ENCODE measurements at regions not wholly inside any gene's neighbourhood (a gene's known extent, or its start where the extent isn't known, plus 50 kb on each side); places are given as distances from the start of the nearest gene placed in this dataset.
"Not testable (repeated sequence)": the region's sequence is repeated elsewhere in the genome, so short reads cannot be mapped to it uniquely, and the experiment has no call there.

DNA sequence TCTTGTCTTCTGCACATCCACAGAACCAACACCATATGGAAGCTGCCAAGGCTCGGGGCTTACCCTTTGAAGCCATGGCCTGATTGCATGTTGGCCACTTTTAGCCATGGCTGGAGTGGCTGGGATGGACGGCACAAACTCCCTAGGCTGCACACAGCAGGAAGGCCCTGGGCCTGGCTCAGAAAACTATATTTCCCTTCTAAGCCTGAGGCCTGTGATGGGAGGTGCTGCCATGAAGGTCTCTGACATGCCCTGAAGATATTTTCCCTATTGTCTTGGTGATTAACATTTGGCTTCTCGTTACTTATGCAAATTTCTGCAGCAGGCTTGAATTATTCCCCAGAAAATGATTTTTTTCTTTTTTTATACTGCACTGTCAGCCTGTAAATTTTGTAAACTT is 387.0 kb upstream of the KCND2 start:
- H3K27ac ChIP-seq (ENCODE audit: low read length) = no peak overlapping the region
- H3K4me1 ChIP-seq (ENCODE audit: control insufficient read depth, insufficient read depth, low read length) = no peaks in the 10 kb centered on the region
- no peaks in the 10 kb centered on the region for H3K9me3 ChIP-seq (ENCODE audit: control insufficient read depth, low read depth, low read length)
- 71% methylated on average over 1 of the region's 3 CpGs for WGBS (ENCODE audit: insufficient coverage, low lambda C conversion rate)
- no peaks in the 10 kb centered on the region for H3K27me3 ChIP-seq (ENCODE audit: control insufficient read depth, insufficient read depth, low read length)
- no peak for DNase-seq
- H3K36me3 ChIP-seq (ENCODE audit: control insufficient read depth, insufficient read depth, low read length) = no peaks in the 10 kb centered on the region
- no peak overlapping the region for H3K4me3 ChIP-seq (ENCODE audit: low read length)

- not testable (repeated sequence) for DNase-seq; H3K36me3 ChIP-seq (ENCODE audit: control insufficient read depth, insufficient read depth, low read length); H3K9me3 ChIP-seq (ENCODE audit: control insufficient read depth, low read depth, low read length); H3K4me3 ChIP-seq (ENCODE audit: low read length); H3K27me3 ChIP-seq (ENCODE audit: control insufficient read depth, insufficient read depth, low read length); H3K27ac ChIP-seq (ENCODE audit: low read length); H3K4me1 ChIP-seq (ENCODE audit: control insufficient read depth, insufficient read depth, low read length)
- WGBS (ENCODE audit: insufficient coverage, low lambda C conversion rate) = 83% methylated on average over 1 of the region's 3 CpGs
Observed at GRCh38 chr7:119886525-119886924, 386.4 kb upstream of the KCND2 start.

DNA sequence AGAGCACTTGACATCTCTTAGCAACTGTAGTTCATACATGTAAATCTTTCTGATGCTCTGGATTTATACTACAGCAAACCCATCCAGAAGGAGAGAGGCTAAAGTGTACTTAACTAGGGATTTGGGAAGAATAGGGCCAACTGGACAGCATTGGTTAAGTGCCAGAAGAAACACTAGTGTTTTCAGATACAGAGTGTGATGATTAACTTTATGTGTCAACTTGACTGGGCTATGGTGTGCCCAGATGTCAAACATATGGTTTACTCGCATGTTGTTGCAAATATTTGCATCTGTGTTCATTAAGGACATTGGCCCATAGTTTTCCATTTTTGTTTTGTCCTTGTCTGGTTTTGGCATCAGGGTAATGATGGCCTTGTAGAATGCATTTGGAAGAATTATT is 384.7 kb upstream of the KCND2 start:
- H3K27me3 ChIP-seq (ENCODE audit: control insufficient read depth, insufficient read depth, low read length) = no peaks in the 10 kb centered on the region
- WGBS (ENCODE audit: insufficient coverage, low lambda C conversion rate) = 100% methylated on average over 1 of the region's 1 CpG
- H3K9me3 ChIP-seq (ENCODE audit: control insufficient read depth, low read depth, low read length) = no peaks in the 10 kb centered on the region
- DNase-seq = no peak
- H3K4me1 ChIP-seq (ENCODE audit: control insufficient read depth, insufficient read depth, low read length) = no peaks in the 10 kb centered on the region
- no peak overlapping the region for H3K4me3 ChIP-seq (ENCODE audit: low read length)
- H3K27ac ChIP-seq (ENCODE audit: low read length) = no peak overlapping the region
- no peaks in the 10 kb centered on the region for H3K36me3 ChIP-seq (ENCODE audit: control insufficient read depth, insufficient read depth, low read length)

GRCh38 chr7:119890631-119891030 is 382.3 kb upstream of the KCND2 start:
- H3K4me3 ChIP-seq (ENCODE audit: low read length) = no peak overlapping the region
- no peaks in the 10 kb centered on the region for H3K9me3 ChIP-seq (ENCODE audit: control insufficient read depth, low read depth, low read length)
- WGBS (ENCODE audit: insufficient coverage, low lambda C conversion rate) = 98% methylated on average over 7 of the region's 12 CpGs
- no peaks in the 10 kb centered on the region for H3K27me3 ChIP-seq (ENCODE audit: control insufficient read depth, insufficient read depth, low read length)
- no peaks in the 10 kb centered on the region for H3K4me1 ChIP-seq (ENCODE audit: control insufficient read depth, insufficient read depth, low read length)
- H3K36me3 ChIP-seq (ENCODE audit: control insufficient read depth, insufficient read depth, low read length) = no peaks in the 10 kb centered on the region
- H3K27ac ChIP-seq (ENCODE audit: low read length) = no peak overlapping the region
- DNase-seq = no peak

GRCh38 chr7:119895320-119895719 is 377.7 kb upstream of the KCND2 start:
- H3K36me3 ChIP-seq (ENCODE audit: control insufficient read depth, insufficient read depth, low read length) = no peaks in the 10 kb centered on the region
- WGBS (ENCODE audit: insufficient coverage, low lambda C conversion rate) = no CpG with 5 or more reads among the region's 1 CpG

GRCh38 chr7:119896386-119896785 is 376.6 kb upstream of the KCND2 start:
- no peak for DNase-seq
- Histone ChIP-seq H3K36me3 (ENCODE audit: control insufficient read depth, insufficient read depth, low read length) (no peaks in the 10 kb centered on the region), H3K4me1 (ENCODE audit: control insufficient read depth, insufficient read depth, low read length) (no peaks in the 10 kb centered on the region), H3K4me3 (ENCODE audit: low read length) (no peak overlapping the region), H3K27me3 (ENCODE audit: control insufficient read depth, insufficient read depth, low read length) (no peaks in the 10 kb centered on the region), H3K27ac (ENCODE audit: low read length) (no peak overlapping the region), H3K9me3 (ENCODE audit: control insufficient read depth, low read depth, low read length) (no peaks in the 10 kb centered on the region)

More at GRCh38 chr7:119895320-119895719, 377.7 kb upstream of the KCND2 start:
- H3K4me1 ChIP-seq (ENCODE audit: control insufficient read depth, insufficient read depth, low read length) = no peaks in the 10 kb centered on the region
- DNase-seq = no peak
- no peaks in the 10 kb centered on the region for H3K27me3 ChIP-seq (ENCODE audit: control insufficient read depth, insufficient read depth, low read length)
- no peak overlapping the region for H3K27ac ChIP-seq (ENCODE audit: low read length)
- H3K9me3 ChIP-seq (ENCODE audit: control insufficient read depth, low read depth, low read length) = no peaks in the 10 kb centered on the region
- no peak overlapping the region for H3K4me3 ChIP-seq (ENCODE audit: low read length)

DNA sequence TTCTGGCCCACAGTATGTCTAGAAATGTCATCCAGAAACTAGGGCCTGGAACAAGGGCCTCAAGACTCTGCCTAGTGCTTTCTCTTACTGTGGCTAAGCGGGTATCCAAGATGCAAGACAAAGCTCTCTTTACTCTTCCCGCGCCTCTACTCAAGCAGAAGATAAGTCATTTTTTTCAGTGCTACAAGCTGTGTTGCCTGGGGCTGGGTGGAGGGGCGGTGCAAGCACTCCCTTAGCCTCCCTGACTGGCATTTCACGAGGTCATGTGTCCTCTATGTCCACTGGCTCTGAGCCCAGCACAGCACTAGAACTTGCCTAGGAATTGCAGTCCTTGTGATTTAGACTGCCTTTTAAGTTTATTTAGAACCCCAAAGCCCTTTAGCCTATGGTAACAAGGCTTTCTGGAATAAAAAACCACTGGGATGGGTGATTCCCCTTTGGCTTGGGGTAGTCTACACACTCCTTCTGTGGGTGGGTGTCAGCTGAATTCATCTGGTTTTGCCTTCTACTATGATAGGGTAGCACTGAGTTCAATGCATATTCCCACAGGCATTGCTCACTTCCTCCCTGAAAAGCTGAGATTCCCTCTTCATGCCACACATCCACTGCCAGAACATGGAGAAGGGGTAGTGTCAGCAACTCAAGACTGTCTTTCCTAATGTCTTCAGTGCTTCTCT is 371.8 kb upstream of the KCND2 start:
- no peak for DNase-seq
- Histone ChIP-seq H3K4me1 (ENCODE audit: control insufficient read depth, insufficient read depth, low read length) (no peaks in the 10 kb centered on the region), H3K36me3 (ENCODE audit: control insufficient read depth, insufficient read depth, low read length) (no peaks in the 10 kb centered on the region), H3K27me3 (ENCODE audit: control insufficient read depth, insufficient read depth, low read length) (no peaks in the 10 kb centered on the region), H3K9me3 (ENCODE audit: control insufficient read depth, low read depth, low read length) (no peaks in the 10 kb centered on the region), H3K4me3 (ENCODE audit: low read length) (no peak overlapping the region), H3K27ac (ENCODE audit: low read length) (no peak overlapping the region)
- WGBS (ENCODE audit: insufficient coverage, low lambda C conversion rate) = no CpG with 5 or more reads among the region's 5 CpGs

DNA sequence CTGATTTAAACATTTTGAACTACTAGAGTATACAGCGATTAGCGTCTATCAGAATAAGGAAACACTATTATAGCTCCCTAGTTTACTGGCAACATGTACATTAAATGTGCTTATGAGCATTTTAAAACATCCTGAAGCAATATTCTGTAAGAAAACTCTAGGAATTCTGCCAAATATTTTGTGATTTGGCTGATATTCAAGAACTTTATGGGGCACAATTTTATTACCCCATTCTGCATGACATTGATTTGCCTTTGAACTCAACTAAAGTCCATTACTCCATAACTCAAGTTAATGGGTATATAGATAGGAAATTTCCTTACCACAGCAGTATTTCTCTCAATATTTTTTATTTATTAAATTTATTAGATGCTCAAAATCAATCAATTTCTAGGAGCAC is 369.9 kb upstream of the KCND2 start:
- Histone ChIP-seq H3K27me3 (ENCODE audit: control insufficient read depth, insufficient read depth, low read length) (no peaks in the 10 kb centered on the region), H3K27ac (ENCODE audit: low read length) (no peak overlapping the region), H3K4me1 (ENCODE audit: control insufficient read depth, insufficient read depth, low read length) (no peaks in the 10 kb centered on the region), H3K36me3 (ENCODE audit: control insufficient read depth, insufficient read depth, low read length) (no peaks in the 10 kb centered on the region), H3K9me3 (ENCODE audit: control insufficient read depth, low read depth, low read length) (no peaks in the 10 kb centered on the region), H3K4me3 (ENCODE audit: low read length) (no peak overlapping the region)
- 100% methylated on average over 2 of the region's 2 CpGs for WGBS (ENCODE audit: insufficient coverage, low lambda C conversion rate)
- no peak for DNase-seq

GRCh38 chr7:119905495-119905894 is 367.5 kb upstream of the KCND2 start:
- DNase-seq = no peak
- no peaks in the 10 kb centered on the region for H3K9me3 ChIP-seq (ENCODE audit: control insufficient read depth, low read depth, low read length)
- H3K4me3 ChIP-seq (ENCODE audit: low read length) = no peak overlapping the region
- H3K27me3 ChIP-seq (ENCODE audit: control insufficient read depth, insufficient read depth, low read length) = no peaks in the 10 kb centered on the region
- H3K4me1 ChIP-seq (ENCODE audit: control insufficient read depth, insufficient read depth, low read length) = no peaks in the 10 kb centered on the region
- 89% methylated on average over 4 of the region's 4 CpGs for WGBS (ENCODE audit: insufficient coverage, low lambda C conversion rate)
- no peak overlapping the region for H3K27ac ChIP-seq (ENCODE audit: low read length)
- no peaks in the 10 kb centered on the region for H3K36me3 ChIP-seq (ENCODE audit: control insufficient read depth, insufficient read depth, low read length)

DNA sequence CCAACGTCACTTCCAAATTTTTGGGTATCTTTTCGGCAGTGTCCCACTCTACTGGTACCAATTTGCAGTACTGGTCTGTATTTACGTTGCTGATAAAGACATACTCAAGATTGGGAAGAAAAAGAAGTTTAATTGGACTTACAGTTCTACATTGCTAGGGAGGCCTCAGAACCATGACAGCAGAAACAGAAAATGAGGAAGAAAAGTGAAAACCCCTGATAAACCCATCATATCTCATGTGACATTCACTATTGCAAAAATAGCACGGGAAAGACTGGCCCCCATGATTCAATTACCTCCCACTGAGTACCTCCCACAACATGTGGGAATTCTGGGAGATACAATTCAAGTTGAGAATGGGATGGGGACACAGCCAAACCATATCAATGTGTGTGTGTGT is 364.0 kb upstream of the KCND2 start:
- Histone ChIP-seq H3K9me3 (ENCODE audit: control insufficient read depth, low read depth, low read length) (no peaks in the 10 kb centered on the region), H3K36me3 (ENCODE audit: control insufficient read depth, insufficient read depth, low read length) (no peaks in the 10 kb centered on the region), H3K4me3 (ENCODE audit: low read length) (no peak overlapping the region), H3K27me3 (ENCODE audit: control insufficient read depth, insufficient read depth, low read length) (no peaks in the 10 kb centered on the region), H3K27ac (ENCODE audit: low read length) (no peak overlapping the region), H3K4me1 (ENCODE audit: control insufficient read depth, insufficient read depth, low read length) (no peaks in the 10 kb centered on the region)
- WGBS (ENCODE audit: insufficient coverage, low lambda C conversion rate) = 73% methylated on average over 3 of the region's 4 CpGs
- DNase-seq = no peak

GRCh38 chr7:119914119-119914518 is 358.9 kb upstream of the KCND2 start:
- H3K36me3 ChIP-seq (ENCODE audit: control insufficient read depth, insufficient read depth, low read length); H3K4me1 ChIP-seq (ENCODE audit: control insufficient read depth, insufficient read depth, low read length); H3K9me3 ChIP-seq (ENCODE audit: control insufficient read depth, low read depth, low read length); H3K27ac ChIP-seq (ENCODE audit: low read length); DNase-seq; H3K27me3 ChIP-seq (ENCODE audit: control insufficient read depth, insufficient read depth, low read length); H3K4me3 ChIP-seq (ENCODE audit: low read length): not testable (repeated sequence)

Data from large intestine (tissue), 3 donors.